Vagina (tissue), 2 donors: ENCODE measurements at regions not wholly inside any gene's neighbourhood (a gene's known extent, or its start where the extent isn't known, plus 50 kb on each side); places are given as distances from the start of the nearest gene placed in this dataset. TPM values are rescaled to one million over a fixed set of nuclear protein-coding genes. Genes with fewer than 3 reads are reported as not detected.

Experiments
- DNase-seq, 2 donors: peaks; one replicate each; pipeline ENCODE4 v3.0.0-alpha.2; 2017; ENCODE audit errors: extremely low spot score in 2 of 2
- H3K27ac ChIP-seq: fragments of 200-600 bp; sonication (generic); one replicate; pipeline ENCODE4 v1.5.1; 2019
- H3K27me3 ChIP-seq: fragments of 200-600 bp; sonication (generic); one replicate; pipeline ENCODE4 v1.5.1; 2019
- H3K36me3 ChIP-seq, 2 donors: fragments of 200-600 bp; sonication (generic); one replicate each; pipeline ENCODE4 v1.5.1; 2017 to 2019
- H3K4me1 ChIP-seq: fragments of 200-600 bp; sonication (generic); one replicate; pipeline ENCODE4 v1.5.1; 2019
- H3K4me3 ChIP-seq, 2 donors: fragments of 200-600 bp; sonication (generic); 1 replicate in 1 of 2; 2 replicates in 1 of 2; pipeline ENCODE4 v1.5.1; 2016 to 2019
- H3K9me3 ChIP-seq: fragments of 200-600 bp; sonication (generic); one replicate; pipeline ENCODE4 v1.5.1; 2019
- CTCF ChIP-seq, 3 experiments: fragments of 450-650 bp in 2 of 3; fragments of 200-600 bp in 1 of 3; sonication (generic) in 1 of 3; IDR thresholded peaks; one replicate each; pipeline ENCODE4 v1.5.1; 2017 to 2019; ENCODE audit warnings: antibody characterized with exemption in 3 of 3, mild to moderate bottlenecking in 2 of 3, moderate library complexity in 2 of 3
- POLR2A ChIP-seq, 2 donors: fragments of 450-650 bp; IDR thresholded peaks; one replicate each; pipeline ENCODE4 v1.6.1; 2017; ENCODE audit warnings: antibody characterized with exemption in 2 of 2, mild to moderate bottlenecking in 2 of 2, moderate library complexity in 2 of 2
- POLR2AphosphoS5 ChIP-seq, 2 donors: sonication (generic); formaldehyde crosslinking; IDR thresholded peaks; one replicate each; pipeline ENCODE4 v1.9.0; 2017; ENCODE audit warnings: antibody characterized with exemption in 2 of 2, mild to moderate bottlenecking in 2 of 2, low read depth in 1 of 2; ENCODE audit not compliant: insufficient read depth in 1 of 2
- intact Hi-C: fragments of 100-400 bp; cut with DNase I; formaldehyde crosslinking; loops from one replicate; pipeline ENCODE4 v1.15.1; 2023
- small RNA-seq: library from RNA; depleted of rRNA; stranded (forward); fragments of <200 nt; gene quantifications from one replicate; pipeline ENCODE3, GENCODE V24; 2016

DNA sequence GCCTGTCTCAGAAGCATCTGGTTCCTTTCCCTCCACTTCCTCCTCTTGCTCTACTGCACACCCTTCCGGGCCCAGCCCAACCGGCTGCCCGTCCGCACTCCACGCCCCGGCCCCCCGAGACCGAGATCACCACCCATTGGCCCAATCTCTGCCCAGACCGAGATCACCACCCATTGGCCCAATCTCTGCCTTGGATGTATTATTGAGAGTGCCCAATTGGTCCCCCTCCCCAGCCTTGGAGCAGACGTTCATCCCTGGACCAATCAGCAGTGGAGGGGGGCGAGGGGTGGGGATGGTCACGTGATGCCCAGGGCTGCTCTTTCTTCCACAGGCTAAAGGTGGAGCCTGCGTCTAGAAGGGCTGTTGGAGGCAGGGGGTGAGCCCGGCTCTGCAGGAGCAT is 75.6 kb upstream of the TMEM132C start:
- no peaks in the 10 kb centered on the region for H3K9me3 ChIP-seq
- no peak for TF ChIP-seq POLR2A (IDR thresholded peaks at IDR 0.05)
- TF ChIP-seq POLR2AphosphoS5 (IDR thresholded peaks at IDR 0.05; ENCODE audit: insufficient read depth in 1 of 2, low read depth in 1 of 2) = no peak
- TF ChIP-seq CTCF (IDR thresholded peaks at IDR 0.05) = no peak
- no peaks in the 10 kb centered on the region for H3K27me3 ChIP-seq
- intact Hi-C loops = no loop called here
- H3K27ac ChIP-seq = no peak overlapping the region
- H3K36me3 ChIP-seq = no peaks in the 10 kb centered on the region
- H3K4me1 ChIP-seq = no peaks in the 10 kb centered on the region
- DNase-seq = no peak
- no peak overlapping the region for H3K4me3 ChIP-seq

- Histone ChIP-seq H3K9me3 (no peaks in the 10 kb centered on the region), H3K27ac (no peak overlapping the region), H3K4me3 (no peak overlapping the region), H3K27me3 (no peaks in the 10 kb centered on the region), H3K36me3 (no peaks in the 10 kb centered on the region), H3K4me1 (no peaks in the 10 kb centered on the region)
- no peak for TF ChIP-seq POLR2AphosphoS5 (IDR thresholded peaks at IDR 0.05; ENCODE audit: insufficient read depth in 1 of 2, low read depth in 1 of 2)
- TF ChIP-seq POLR2A (IDR thresholded peaks at IDR 0.05) = no peak
- no peak for TF ChIP-seq CTCF (IDR thresholded peaks at IDR 0.05)
- DNase-seq = no peak
- intact Hi-C loops = no loop called here
These were observed 62.3 kb upstream of the TMEM132C start for GRCh38 chr12:128204711-128205110.

DNA sequence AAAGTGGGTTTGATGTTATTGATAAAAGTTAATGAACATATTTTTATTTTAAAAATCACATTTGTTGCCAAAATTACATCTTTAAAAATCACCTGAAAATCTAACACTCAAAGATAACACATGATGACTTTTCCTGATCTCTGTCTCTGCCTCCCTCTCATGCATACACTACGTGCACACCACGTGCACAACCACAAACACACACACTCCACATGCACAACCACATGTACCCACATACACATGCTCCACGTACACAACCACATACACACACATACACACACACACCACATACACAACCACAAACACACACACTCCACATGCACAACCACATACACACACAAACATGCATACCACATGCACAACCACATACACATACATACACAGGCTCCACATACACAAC is 61.8 kb upstream of the TMEM132C start:
- no peak overlapping the region for H3K27ac ChIP-seq
- no peaks in the 10 kb centered on the region for H3K9me3 ChIP-seq
- no peak for DNase-seq
- TF ChIP-seq POLR2AphosphoS5 (IDR thresholded peaks at IDR 0.05; ENCODE audit: insufficient read depth in 1 of 2, low read depth in 1 of 2) (no peak), POLR2A (IDR thresholded peaks at IDR 0.05) (no peak), CTCF (IDR thresholded peaks at IDR 0.05) (no peak)
- no peaks in the 10 kb centered on the region for H3K27me3 ChIP-seq
- H3K36me3 ChIP-seq = no peaks in the 10 kb centered on the region
- no peaks in the 10 kb centered on the region for H3K4me1 ChIP-seq
- intact Hi-C loops = no loop called here
- H3K4me3 ChIP-seq = no peak overlapping the region

GRCh38 chr12:128205758-128206157 is 61.2 kb upstream of the TMEM132C start:
- no peak overlapping the region for H3K27ac ChIP-seq
- no peaks in the 10 kb centered on the region for H3K36me3 ChIP-seq
- H3K4me1 ChIP-seq = no peaks in the 10 kb centered on the region
- no peak overlapping the region for H3K4me3 ChIP-seq
- no peaks in the 10 kb centered on the region for H3K27me3 ChIP-seq
- no peak for DNase-seq
- intact Hi-C loops = no loop called here
- TF ChIP-seq CTCF (IDR thresholded peaks at IDR 0.05) (no peak), POLR2AphosphoS5 (IDR thresholded peaks at IDR 0.05; ENCODE audit: insufficient read depth in 1 of 2, low read depth in 1 of 2) (no peak), POLR2A (IDR thresholded peaks at IDR 0.05) (no peak)
- no peaks in the 10 kb centered on the region for H3K9me3 ChIP-seq

Small RNA genes lying in the stretch of these regions (small RNA-seq; reads per million reads assigned to genes)
- not detected for gene AC006065.2
- not detected for gene AC073913.2
- not detected for gene HSPE1P20
- gene RF00019 = not detected
- not detected for gene RNU1-104P
